CD4-positive, CD25-positive, alpha-beta regulatory T cell (primary cell): ENCODE measurements at regions not wholly inside any gene's neighbourhood (a gene's known extent, or its start where the extent isn't known, plus 50 kb on each side); places are given as distances from the start of the nearest gene placed in this dataset.
"Not testable (repeated sequence)": the region's sequence is repeated elsewhere in the genome, so short reads cannot be mapped to it uniquely, and the experiment has no call there.

ENCODE experiments used
- ATAC-seq, 2 donors: fragments of 150-1000 bp; cut with Tn5 transposase; one replicate each; pipeline ENCODE4 v1.10.0; 2021; ENCODE audit warnings: low read depth in 2 of 2, moderate number of reproducible peaks in 2 of 2, moderate library complexity in 1 of 2
- DNase-seq, 3 donors: peaks; one replicate each; pipeline versions ENCODE4 v3.0.0 to v3.0.0-alpha.2; 2012 to 2022; ENCODE audit warnings: mixed read lengths in 1 of 3
- H3K27ac ChIP-seq: one replicate; pipeline ENCODE4 v1.7.0; 2013; ENCODE audit warnings: mild to moderate bottlenecking, low read length; ENCODE audit not compliant: insufficient read depth, poor library complexity, severe bottlenecking
- H3K27me3 ChIP-seq: one replicate; pipeline ENCODE4 v1.7.0; 2013; ENCODE audit warnings: low read length; ENCODE audit not compliant: control insufficient read depth, insufficient read depth
- H3K36me3 ChIP-seq: one replicate; pipeline ENCODE4 v1.7.0; 2013; ENCODE audit warnings: mild to moderate bottlenecking, low read length, moderate library complexity; ENCODE audit not compliant: control insufficient read depth, insufficient read depth
- H3K4me1 ChIP-seq: 2 replicates; pipeline ENCODE4 v1.7.0; 2013; ENCODE audit warnings: mild to moderate bottlenecking, low read length; ENCODE audit not compliant: insufficient read depth, control insufficient read depth, poor library complexity, severe bottlenecking
- H3K4me3 ChIP-seq: one replicate; pipeline ENCODE4 v1.7.0; 2013; ENCODE audit warnings: low read depth, mild to moderate bottlenecking, low read length, moderate library complexity
- H3K9me3 ChIP-seq, 2 experiments: 1 replicate in 1 of 2; 2 replicates in 1 of 2; pipeline ENCODE4 v1.7.0; 2013; ENCODE audit warnings: low read length in 2 of 2, mild to moderate bottlenecking in 1 of 2, moderate library complexity in 1 of 2; ENCODE audit not compliant: control insufficient read depth in 2 of 2
- H3K27ac Mint-ChIP-seq, 3 donors: one replicate each; pipeline ENCODE4 v1.8.0; 2020 to 2022; ENCODE audit warnings: mild to moderate bottlenecking in 3 of 3, mixed read lengths in 3 of 3, moderate library complexity in 2 of 3
- H3K27me3 Mint-ChIP-seq: one replicate; pipeline ENCODE4 v1.8.0; 2022; ENCODE audit warnings: mild to moderate bottlenecking, mixed read lengths
- H3K36me3 Mint-ChIP-seq: one replicate; pipeline ENCODE4 v1.8.0; 2020; ENCODE audit warnings: mixed read lengths
- H3K4me1 Mint-ChIP-seq, 4 donors: one replicate each; pipeline ENCODE4 v1.8.0; 2020 to 2022; ENCODE audit warnings: mixed read lengths in 4 of 4, mild to moderate bottlenecking in 1 of 4
- H3K4me3 Mint-ChIP-seq, 4 donors: one replicate each; pipeline ENCODE4 v1.8.0; 2020 to 2022; ENCODE audit warnings: mild to moderate bottlenecking in 4 of 4, mixed read lengths in 4 of 4, moderate library complexity in 3 of 4
- H3K9me3 Mint-ChIP-seq, 7 donors: one replicate each; pipeline ENCODE4 v1.8.0; 2020 to 2022; ENCODE audit warnings: mixed read lengths in 7 of 7, mild to moderate bottlenecking in 3 of 7, moderate library complexity in 2 of 7

GRCh38 chr10:28906934-28907333 is 229.6 kb downstream of the BAMBI start:
- Mint-ChIP-seq H3K27ac (no peak overlapping the region), H3K27me3 (no peaks in the 10 kb centered on the region), H3K36me3 (no peaks in the 10 kb centered on the region), H3K9me3 (peaks cover 0 to 1% (median 0%) of the 10 kb centered on the region in 7 donors), H3K4me1 (no peaks in the 10 kb centered on the region), H3K4me3 (no peak overlapping the region)
- H3K27ac ChIP-seq, result no peak overlapping the region
- H3K4me3 ChIP-seq, result no peak overlapping the region
- ATAC-seq, result no peak
- no peak for DNase-seq
- H3K36me3 ChIP-seq, result no peaks in the 10 kb centered on the region
- no peaks in the 10 kb centered on the region for H3K4me1 ChIP-seq
- H3K9me3 ChIP-seq, result no peaks in the 10 kb centered on the region
- H3K27me3 ChIP-seq, result no peaks in the 10 kb centered on the region

DNA sequence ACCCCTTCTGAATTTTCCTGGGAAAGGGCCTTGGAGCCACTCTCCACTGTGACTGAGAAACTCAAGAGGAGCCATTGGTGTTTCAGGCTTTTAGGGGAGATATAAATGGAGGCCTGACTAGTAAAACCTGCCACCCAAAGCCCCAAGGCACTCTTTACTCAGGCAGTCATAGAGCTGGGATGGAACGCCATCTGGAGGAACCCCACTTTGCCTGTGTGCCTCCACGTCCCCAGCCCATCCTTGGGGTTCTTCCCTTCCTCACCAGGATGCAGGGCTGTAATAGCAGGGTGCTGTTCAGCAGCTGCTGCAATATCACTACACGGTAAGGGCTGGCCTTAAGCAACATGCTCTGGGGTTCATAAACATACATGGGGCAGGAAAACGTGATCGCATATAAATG is 232.6 kb downstream of the BAMBI start:
- no peak overlapping the region for H3K27ac Mint-ChIP-seq
- Histone ChIP-seq H3K27ac (no peak overlapping the region), H3K4me3 (no peak overlapping the region), H3K9me3 (no peaks in the 10 kb centered on the region), H3K4me1 (no peaks in the 10 kb centered on the region), H3K27me3 (no peaks in the 10 kb centered on the region), H3K36me3 (no peaks in the 10 kb centered on the region)
- H3K4me3 Mint-ChIP-seq, result no peak overlapping the region
- no peaks in the 10 kb centered on the region for H3K9me3 Mint-ChIP-seq
- DNase-seq, result no peak
- H3K4me1 Mint-ChIP-seq, result no peaks in the 10 kb centered on the region
- no peaks in the 10 kb centered on the region for H3K27me3 Mint-ChIP-seq
- ATAC-seq, result no peak
- H3K36me3 Mint-ChIP-seq, result no peaks in the 10 kb centered on the region

DNA sequence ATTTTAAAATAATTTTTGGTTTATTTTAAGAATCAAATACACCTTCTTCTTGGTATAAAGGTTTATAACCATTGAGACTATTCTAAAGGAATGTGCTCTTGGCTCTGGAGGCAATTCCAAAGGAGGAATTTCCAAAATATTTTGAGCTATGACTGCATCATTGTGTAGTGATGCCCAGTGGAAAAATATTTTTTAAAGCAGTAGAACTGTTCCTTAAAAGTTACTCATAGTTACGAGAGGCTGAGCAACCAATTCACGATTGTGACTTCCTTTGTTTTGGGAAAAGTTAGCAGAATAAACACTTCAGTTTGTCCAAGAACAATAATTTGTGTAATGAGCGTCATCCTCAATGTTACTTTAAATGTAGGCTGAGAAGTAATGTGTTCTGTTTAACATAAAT is 233.6 kb downstream of the BAMBI start:
- Mint-ChIP-seq H3K9me3 (no peaks in the 10 kb centered on the region), H3K27me3 (no peaks in the 10 kb centered on the region), H3K36me3 (no peaks in the 10 kb centered on the region), H3K4me3 (no peak overlapping the region), H3K27ac (no peak overlapping the region), H3K4me1 (no peaks in the 10 kb centered on the region)
- Histone ChIP-seq H3K27ac (no peak overlapping the region), H3K4me3 (no peak overlapping the region), H3K27me3 (no peaks in the 10 kb centered on the region), H3K4me1 (no peaks in the 10 kb centered on the region), H3K36me3 (no peaks in the 10 kb centered on the region), H3K9me3 (no peaks in the 10 kb centered on the region)
- DNase-seq, result no peak
- no peak for ATAC-seq

DNA sequence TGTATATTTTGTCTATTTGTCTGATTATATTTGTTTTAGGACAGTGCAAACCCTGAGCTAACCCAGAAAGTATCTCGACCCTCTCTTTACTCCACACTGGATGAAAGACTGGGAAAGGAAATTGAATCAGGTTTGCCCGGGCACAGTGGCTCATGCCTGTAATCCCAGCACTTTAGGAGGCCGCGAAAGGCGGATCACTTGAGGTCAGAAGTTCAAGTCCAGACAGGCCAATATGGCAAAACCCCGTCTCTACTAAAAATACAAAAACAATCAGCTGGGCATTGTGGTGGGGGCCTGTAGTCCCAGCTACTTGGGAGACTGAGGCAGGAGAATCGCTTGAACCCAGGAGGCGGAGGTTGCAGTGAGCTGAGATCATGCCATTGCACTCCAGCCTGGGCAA is 234.2 kb downstream of the BAMBI start:
- not testable (repeated sequence) for H3K4me3 ChIP-seq, H3K27ac Mint-ChIP-seq, H3K36me3 Mint-ChIP-seq, ATAC-seq, H3K27ac ChIP-seq, H3K9me3 Mint-ChIP-seq, H3K27me3 ChIP-seq, H3K4me3 Mint-ChIP-seq, H3K4me1 Mint-ChIP-seq, H3K27me3 Mint-ChIP-seq, H3K4me1 ChIP-seq, H3K9me3 ChIP-seq, H3K36me3 ChIP-seq, DNase-seq

DNA sequence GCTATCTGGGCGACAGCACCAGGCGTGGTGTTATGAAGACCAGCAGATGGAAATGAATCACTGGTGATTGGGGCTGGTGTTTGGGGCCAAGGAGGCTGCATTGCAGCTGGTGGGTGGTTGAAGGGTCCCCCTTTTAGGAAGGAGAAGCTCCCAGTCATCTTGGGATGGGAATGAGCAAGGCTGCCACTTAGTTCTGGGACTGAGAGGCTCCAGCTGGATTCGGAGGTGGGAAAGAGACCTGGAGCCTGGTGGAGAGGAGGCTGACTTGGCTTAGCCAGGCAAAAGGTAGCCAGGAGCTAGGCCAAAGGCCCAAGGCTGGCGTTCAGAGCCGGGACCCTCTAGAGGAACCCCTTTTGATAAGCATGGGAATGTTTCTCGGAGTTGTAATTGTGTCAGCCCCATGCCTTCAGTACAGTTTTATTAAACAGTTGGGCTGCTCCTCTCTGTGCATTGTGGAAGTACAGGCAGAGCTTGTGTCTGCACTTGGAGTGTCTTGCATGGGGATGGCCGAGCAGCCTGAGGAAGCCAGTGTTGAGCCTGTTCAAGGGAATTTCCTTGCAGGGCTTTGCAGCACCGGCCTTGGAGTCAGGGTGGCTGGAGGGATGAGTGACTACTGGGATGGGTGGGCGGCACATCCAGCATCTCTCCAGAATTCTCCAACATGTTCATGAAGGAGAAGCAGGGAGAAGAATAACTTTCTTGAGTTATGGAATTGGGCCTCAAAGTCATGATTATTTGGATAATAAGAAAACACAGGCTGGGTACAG is 234.9 kb downstream of the BAMBI start:
- H3K36me3 ChIP-seq, result no peaks in the 10 kb centered on the region
- Mint-ChIP-seq H3K4me3 (peak overlapping the region in 1 of 4 donors; percentile 69), H3K36me3 (no peaks in the 10 kb centered on the region), H3K4me1 (no peaks in the 10 kb centered on the region), H3K27me3 (no peaks in the 10 kb centered on the region), H3K9me3 (no peaks in the 10 kb centered on the region), H3K27ac (no peak overlapping the region)
- H3K27me3 ChIP-seq, result no peaks in the 10 kb centered on the region
- no peak overlapping the region for H3K4me3 ChIP-seq
- DNase-seq (no peak), ATAC-seq (no peak)
- H3K4me1 ChIP-seq, result no peaks in the 10 kb centered on the region
- H3K27ac ChIP-seq, result no peak overlapping the region
- no peaks in the 10 kb centered on the region for H3K9me3 ChIP-seq

- no peak overlapping the region for H3K4me3 Mint-ChIP-seq
- Histone ChIP-seq H3K4me1 (no peaks in the 10 kb centered on the region), H3K27me3 (no peaks in the 10 kb centered on the region), H3K27ac (no peak overlapping the region), H3K36me3 (no peaks in the 10 kb centered on the region), H3K4me3 (no peak overlapping the region), H3K9me3 (no peaks in the 10 kb centered on the region)
- no peak overlapping the region for H3K27ac Mint-ChIP-seq
- H3K4me1 Mint-ChIP-seq, result no peaks in the 10 kb centered on the region
- ATAC-seq (no peak), DNase-seq (no peak)
- no peaks in the 10 kb centered on the region for H3K27me3 Mint-ChIP-seq
- H3K36me3 Mint-ChIP-seq, result no peaks in the 10 kb centered on the region
- no peaks in the 10 kb centered on the region for H3K9me3 Mint-ChIP-seq
Measured at GRCh38 chr10:28913436-28914237, 236.3 kb downstream of the BAMBI start.

GRCh38 chr10:28914701-28915100 is 237.4 kb downstream of the BAMBI start:
- no peak overlapping the region for H3K27ac Mint-ChIP-seq
- no peaks in the 10 kb centered on the region for H3K4me1 Mint-ChIP-seq
- H3K4me1 ChIP-seq, result no peaks in the 10 kb centered on the region
- no peaks in the 10 kb centered on the region for H3K9me3 ChIP-seq
- H3K27me3 ChIP-seq, result no peaks in the 10 kb centered on the region
- H3K9me3 Mint-ChIP-seq, result no peaks in the 10 kb centered on the region
- no peak overlapping the region for H3K4me3 Mint-ChIP-seq
- no peak overlapping the region for H3K27ac ChIP-seq
- no peak for ATAC-seq
- H3K27me3 Mint-ChIP-seq, result peaks cover 4% of the 10 kb centered on the region
- H3K36me3 Mint-ChIP-seq, result no peaks in the 10 kb centered on the region
- DNase-seq, result no peak
- H3K36me3 ChIP-seq, result no peaks in the 10 kb centered on the region
- H3K4me3 ChIP-seq, result no peak overlapping the region
